GM23338 (cell line): ENCODE measurements at regions not wholly inside any gene's neighbourhood (a gene's known extent, or its start where the extent isn't known, plus 50 kb on each side); places are given as distances from the start of the nearest gene placed in this dataset.

Source experiments
- ATAC-seq: fragments of 200-7000 bp; cut with Tn5 transposase; 3 replicates; pipeline ENCODE4 v1.9.1; 2020
- DNase-seq: peaks from one replicate; pipeline ENCODE4 v3.0.0-alpha.2; 2015; ENCODE audit warnings: low spot score
- H2AFZ ChIP-seq: fragments of 200-600 bp; sonication (generic); 2 replicates; pipeline ENCODE4 v1.8.0; 2016; ENCODE audit warnings: antibody characterized with exemption, mild to moderate bottlenecking, moderate library complexity
- H3F3A ChIP-seq: fragments of 200-600 bp; sonication (generic); replicated peaks from 2 replicates; pipeline ENCODE4 v1.8.0; 2017; ENCODE audit warnings: antibody characterized with exemption, mixed run types, low read depth
- H3K27ac ChIP-seq: fragments of 200-600 bp; sonication (generic); 2 replicates; pipeline ENCODE4 v1.6.1; 2016; ENCODE audit warnings: low read depth
- H3K27me3 ChIP-seq: fragments of 200-600 bp; sonication (generic); 2 replicates; pipeline ENCODE4 v1.8.0; 2016; ENCODE audit warnings: mild to moderate bottlenecking, mixed run types, moderate library complexity; ENCODE audit not compliant: insufficient read depth
- H3K36me3 ChIP-seq: fragments of 200-600 bp; sonication (generic); 2 replicates; pipeline ENCODE4 v1.8.0; 2016; ENCODE audit warnings: mild to moderate bottlenecking; ENCODE audit not compliant: insufficient read depth
- H3K4me1 ChIP-seq: fragments of 200-600 bp; sonication (generic); 2 replicates; pipeline ENCODE4 v1.8.0; 2016; ENCODE audit warnings: mild to moderate bottlenecking, moderate library complexity; ENCODE audit not compliant: insufficient read depth
- H3K4me2 ChIP-seq: fragments of 200-600 bp; sonication (generic); 2 replicates; pipeline ENCODE4 v1.7.1; 2017; ENCODE audit warnings: mixed run types
- H3K4me3 ChIP-seq: fragments of 200-600 bp; sonication (generic); 2 replicates; pipeline ENCODE4 v1.6.1; 2016; ENCODE audit warnings: mixed run types
- H3K79me2 ChIP-seq: fragments of 200-600 bp; sonication (generic); replicated peaks from 2 replicates; pipeline ENCODE4 v1.8.0; 2017; ENCODE audit warnings: mild to moderate bottlenecking; ENCODE audit not compliant: insufficient read depth
- H3K9me2 ChIP-seq: fragments of 200-600 bp; sonication (generic); 2 replicates; pipeline ENCODE4 v1.8.0; 2017; ENCODE audit not compliant: insufficient read depth
- H4K20me1 ChIP-seq: fragments of 200-600 bp; sonication (generic); replicated peaks from 2 replicates; pipeline ENCODE4 v1.8.0; 2017; ENCODE audit warnings: mild to moderate bottlenecking; ENCODE audit not compliant: insufficient read depth
- H3K27ac Mint-ChIP-seq: 2 replicates; pipeline ENCODE4 v1.8.0; 2020; ENCODE audit warnings: inconsistent platforms, mild to moderate bottlenecking, moderate library complexity, mixed read lengths
- H3K27me3 Mint-ChIP-seq: 3 replicates; pipeline ENCODE4 v1.8.0; 2022; ENCODE audit warnings: low read depth, mild to moderate bottlenecking, moderate library complexity, mixed read lengths, inconsistent platforms; ENCODE audit not compliant: insufficient read depth, poor library complexity
- H3K36me3 Mint-ChIP-seq: 3 replicates; pipeline ENCODE4 v1.8.0; 2021; ENCODE audit warnings: low read depth, mild to moderate bottlenecking, inconsistent platforms, moderate library complexity, mixed read lengths
- H3K4me1 Mint-ChIP-seq: 3 replicates; pipeline ENCODE4 v1.8.0; 2020; ENCODE audit warnings: mild to moderate bottlenecking, inconsistent platforms, mixed read lengths
- H3K4me3 Mint-ChIP-seq: 3 replicates; pipeline ENCODE4 v1.8.0; 2021; ENCODE audit warnings: moderate library complexity, mild to moderate bottlenecking, inconsistent platforms, mixed read lengths
- H3K9me3 Mint-ChIP-seq: 3 replicates; pipeline ENCODE4 v1.8.0; 2020; ENCODE audit warnings: moderate library complexity, mild to moderate bottlenecking, inconsistent platforms, mixed read lengths
- CTCF ChIP-seq, 2 experiments: fragments of 200-600 bp in 1 of 2; sonication (generic) in 1 of 2; conservative IDR thresholded peaks; 2 replicates each; pipeline versions ENCODE4 v1.5.1 to v1.6.1; 2016 to 2017; ENCODE audit warnings: antibody characterized with exemption in 2 of 2, low read depth in 2 of 2, mild to moderate bottlenecking in 2 of 2, moderate library complexity in 1 of 2
- JUNB ChIP-seq: IDR thresholded peaks from one replicate; pipeline ENCODE4 v1.6.1; 2016; ENCODE audit warnings: antibody characterized with exemption; ENCODE audit not compliant: unreplicated experiment
- NANOG ChIP-seq: IDR thresholded peaks from 2 replicates; pipeline ENCODE4 v1.6.1; 2016; ENCODE audit warnings: antibody characterized with exemption, borderline replicate concordance
- POLR2AphosphoS5 ChIP-seq: IDR thresholded peaks from 2 replicates; pipeline ENCODE4 v1.6.1; 2016; ENCODE audit warnings: antibody characterized with exemption, low read depth
- ZNF114 ChIP-seq: fragments of 250-450 bp; sonication (Bioruptor Pico); IDR thresholded peaks from 2 replicates; pipeline ENCODE4 v1.5.0; 2020; ENCODE audit warnings: mild to moderate bottlenecking, moderate library complexity
- ZNF331 ChIP-seq: fragments of 250-450 bp; sonication (Bioruptor Pico); IDR thresholded peaks from 2 replicates; pipeline ENCODE4 v1.5.0; 2020; ENCODE audit warnings: low read depth, mild to moderate bottlenecking, moderate library complexity

GRCh38 chr4:153084980-153085630, 119.1 kb upstream of the TRIM2 start:
- DNase-seq: peak; percentile 84
- H3F3A ChIP-seq: no peaks in the 10 kb centered on the region; the same call in 1 of the 2 replicates
- TF ChIP-seq CTCF (conservative IDR thresholded peaks at IDR 0.05; ENCODE audit: low read depth in 2 of 2): peak; percentile 95 to 96
- no peak for TF ChIP-seq JUNB
- H3K4me3 Mint-ChIP-seq: no peak overlapping the region
- H3K4me2 ChIP-seq: no peak overlapping the region
- peaks cover 13% of the 10 kb centered on the region for H3K27me3 Mint-ChIP-seq
- H3K4me1 Mint-ChIP-seq: peaks cover 55% of the 10 kb centered on the region
- no peak overlapping the region for H3K4me3 ChIP-seq
- H3K36me3 ChIP-seq: no peaks in the 10 kb centered on the region
- 0 out of 2 replicates have a peak, but pooled peaks cover 3% of the 10 kb centered on the region for H3K9me2 ChIP-seq
- H3K9me3 Mint-ChIP-seq: no peaks in the 10 kb centered on the region
- peak; percentile 73 for ATAC-seq
- H2AFZ ChIP-seq: peak overlapping the region; percentile 74
- no peak overlapping the region for H3K27ac Mint-ChIP-seq
- H3K27ac ChIP-seq: no peak overlapping the region
- H3K79me2 ChIP-seq: no peaks in the 10 kb centered on the region
- no peaks in the 10 kb centered on the region for H3K27me3 ChIP-seq
- H4K20me1 ChIP-seq: no peaks in the 10 kb centered on the region
- peaks cover 43% of the 10 kb centered on the region for H3K4me1 ChIP-seq
- no peaks in the 10 kb centered on the region for H3K36me3 Mint-ChIP-seq

GRCh38 chr4:153087671-153088194, 116.5 kb upstream of the TRIM2 start:
- Histone ChIP-seq H4K20me1 (no peaks in the 10 kb centered on the region), H3K36me3 (no peaks in the 10 kb centered on the region), H3K4me1 (peaks cover 41% of the 10 kb centered on the region), H2AFZ (no peak overlapping the region), H3K79me2 (no peaks in the 10 kb centered on the region), H3F3A (no peaks in the 10 kb centered on the region; the same call in 1 of the 2 replicates), H3K4me2 (no peak overlapping the region), H3K27ac (no peak overlapping the region), H3K4me3 (no peak overlapping the region), H3K27me3 (no peaks in the 10 kb centered on the region), H3K9me2 (0 out of 2 replicates have a peak, but pooled peaks cover 3% of the 10 kb centered on the region)
- no peaks in the 10 kb centered on the region for H3K9me3 Mint-ChIP-seq
- H3K4me3 Mint-ChIP-seq: no peak overlapping the region
- ATAC-seq (no peak), DNase-seq (no peak)
- TF ChIP-seq POLR2AphosphoS5 (no peak), CTCF (conservative IDR thresholded peaks at IDR 0.05; ENCODE audit: low read depth in 2 of 2) (no peak; a peak in 1 of 4 replicates), ZNF331 (CRISPR knock-in tag) (no peak), ZNF114 (CRISPR knock-in tag) (no peak), NANOG (no peak)
- no peak overlapping the region for H3K27ac Mint-ChIP-seq
- no peaks in the 10 kb centered on the region for H3K36me3 Mint-ChIP-seq
- peaks cover 45% of the 10 kb centered on the region for H3K4me1 Mint-ChIP-seq
- H3K27me3 Mint-ChIP-seq: peaks cover 8% of the 10 kb centered on the region
